HEK293 (cell line): ENCODE measurements at regions not wholly inside any gene's neighbourhood (a gene's known extent, or its start where the extent isn't known, plus 50 kb on each side); places are given as distances from the start of the nearest gene placed in this dataset.

Experiments used
- CTCF ChIP-seq: fragments of 450-650 bp; formaldehyde crosslinking; IDR thresholded peaks from 2 replicates; pipeline ENCODE4 v1.5.1; 2016; ENCODE audit warnings: missing biosample characterization, missing genetic modification characterization
- GLI4 ChIP-seq: fragments of 450-650 bp; formaldehyde crosslinking; IDR thresholded peaks from 2 replicates; pipeline ENCODE4 v1.5.1; 2016; ENCODE audit warnings: missing biosample characterization, missing genetic modification characterization
- ZNF184 ChIP-seq: fragments of 450-650 bp; IDR thresholded peaks from 2 replicates; pipeline ENCODE4 v1.5.1; 2018; ENCODE audit warnings: missing biosample characterization, mild to moderate bottlenecking, missing genetic modification characterization
- ZNF692 ChIP-seq: fragments of 450-650 bp; formaldehyde crosslinking; IDR thresholded peaks from 2 replicates; pipeline ENCODE4 v1.5.1; 2016; ENCODE audit warnings: missing biosample characterization, missing genetic modification characterization

GRCh38 chr5:168165977-168166376 lies 125.5 kb upstream of the WWC1 start:
- no peak for TF ChIP-seq CTCF
- TF ChIP-seq ZNF184 (tag by site-specific recombination) = no peak
- no peak for TF ChIP-seq ZNF692 (tag by site-specific recombination)
- TF ChIP-seq GLI4 = no peak
